ENCODE measurements at regions not wholly inside any gene's neighbourhood (a gene's known extent, or its start where the extent isn't known, plus 50 kb on each side); places are given as distances from the start of the nearest gene placed in this dataset.
A peak's percentile ranks its signal among the peaks of the same experiment; 100 is the strongest.

DNA sequence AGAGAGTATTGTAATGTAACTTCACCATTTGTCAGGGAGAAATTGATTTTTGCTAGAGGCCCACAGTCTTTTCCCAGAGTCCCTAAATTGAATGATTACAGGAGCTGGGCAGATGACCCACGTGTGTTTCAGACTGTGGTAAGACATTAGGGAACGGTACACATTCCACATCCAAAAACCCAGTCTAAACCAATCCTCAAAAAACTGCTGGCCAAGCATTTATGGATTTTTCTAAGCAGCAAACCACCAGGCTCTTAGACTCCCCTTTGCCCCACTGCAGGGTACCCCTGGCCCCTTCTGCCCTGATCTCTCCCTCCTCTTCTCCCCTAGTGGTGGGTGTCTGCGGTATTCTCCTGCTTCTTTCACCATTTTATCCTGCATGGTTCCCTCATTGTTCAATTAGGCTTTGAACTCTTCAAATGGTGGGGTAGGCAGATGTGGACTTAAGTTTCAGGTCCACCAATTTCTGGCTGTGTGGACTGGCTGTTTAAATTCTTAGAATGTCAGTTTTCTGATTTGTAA is 135.5 kb upstream of the SORCS3 start:
- DNase-seq, result no peak

DNA sequence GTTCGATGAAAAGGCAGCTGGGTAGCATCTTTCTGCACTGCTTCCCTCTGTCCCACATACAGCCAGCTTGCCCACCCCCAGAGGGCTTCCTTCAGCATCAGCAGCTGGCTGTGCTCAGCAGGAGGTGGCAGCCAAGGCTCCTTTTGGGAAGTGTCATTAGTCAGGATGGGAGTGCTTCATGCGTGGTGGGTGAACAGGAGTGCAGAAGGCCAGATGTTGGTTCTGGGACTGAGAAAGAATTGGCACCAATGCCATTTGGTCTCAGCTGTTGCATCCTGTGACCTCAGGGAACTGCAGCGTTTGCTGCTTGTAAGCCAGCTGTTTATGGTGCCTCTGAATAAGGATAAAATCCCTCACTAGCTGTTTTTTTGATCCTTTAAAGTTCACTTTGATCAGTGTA is 131.1 kb upstream of the SORCS3 start:
- DNase-seq, result peak; percentile 45

DNA sequence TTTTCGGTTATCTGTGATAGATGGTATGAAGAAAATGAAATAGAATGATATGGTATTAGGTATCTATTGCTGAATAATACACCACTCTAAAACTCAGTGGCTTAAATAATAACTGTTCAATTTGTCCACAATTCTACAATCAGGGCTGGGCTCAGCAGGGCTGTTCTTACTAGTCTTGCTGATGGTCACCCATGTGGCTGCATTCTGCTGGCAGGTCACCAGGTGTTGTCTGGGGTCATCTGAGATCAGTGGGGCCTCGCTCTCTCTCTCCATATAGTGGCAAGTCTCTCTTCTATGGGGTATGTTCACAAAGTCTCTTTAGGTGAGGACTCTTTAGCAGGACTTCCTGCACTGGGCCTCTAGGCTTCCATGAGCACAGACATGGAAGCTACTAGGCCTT is 130.4 kb upstream of the SORCS3 start:
- DNase-seq, result no peak

DNA sequence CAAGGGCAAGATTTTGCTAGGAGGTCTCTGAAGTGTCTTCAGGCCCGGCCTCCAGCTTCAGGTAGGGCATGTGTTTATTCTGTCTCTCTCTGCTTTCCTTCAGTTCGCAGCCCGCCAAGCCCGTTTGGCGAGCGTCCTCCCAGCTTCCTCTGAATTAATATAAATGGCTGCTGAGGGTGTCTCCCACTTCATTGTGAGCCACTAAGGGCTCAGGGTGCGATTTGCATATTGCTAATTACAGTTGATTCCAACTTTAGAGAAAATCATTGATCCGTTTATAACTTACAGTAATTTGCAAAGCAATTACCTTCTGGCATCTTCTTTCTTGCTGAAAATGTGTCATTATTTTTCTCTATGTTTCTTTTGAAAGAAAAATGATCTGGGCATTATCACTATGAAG is 128.3 kb upstream of the SORCS3 start:
- DNase-seq, result no peak

DNA sequence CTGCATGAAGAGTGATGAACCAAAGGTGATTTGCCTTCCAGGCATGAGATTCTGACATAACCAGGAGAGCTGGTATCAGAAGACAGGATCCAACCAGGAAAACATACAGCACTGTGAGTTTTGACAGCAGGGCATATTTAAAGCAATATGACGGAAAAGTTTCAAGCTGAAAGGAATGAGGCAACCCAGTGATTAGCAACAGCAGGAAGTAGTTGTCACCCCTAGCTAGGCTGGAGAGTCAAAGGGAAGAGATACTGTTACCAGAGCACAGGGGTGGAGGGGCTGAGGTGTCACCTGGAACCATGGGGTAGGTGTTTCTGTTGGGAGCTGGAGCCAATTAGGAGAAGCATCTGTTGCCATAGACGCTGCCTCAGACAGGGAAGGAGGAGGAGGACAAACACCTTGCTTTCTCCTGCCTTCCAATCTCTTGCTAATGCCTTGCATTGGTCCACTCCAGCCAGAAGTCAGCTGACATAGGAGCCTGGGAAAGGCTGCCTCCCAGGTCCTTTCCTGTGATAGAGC is 125.4 kb upstream of the SORCS3 start:
- DNase-seq, result peak; percentile 92

DNA sequence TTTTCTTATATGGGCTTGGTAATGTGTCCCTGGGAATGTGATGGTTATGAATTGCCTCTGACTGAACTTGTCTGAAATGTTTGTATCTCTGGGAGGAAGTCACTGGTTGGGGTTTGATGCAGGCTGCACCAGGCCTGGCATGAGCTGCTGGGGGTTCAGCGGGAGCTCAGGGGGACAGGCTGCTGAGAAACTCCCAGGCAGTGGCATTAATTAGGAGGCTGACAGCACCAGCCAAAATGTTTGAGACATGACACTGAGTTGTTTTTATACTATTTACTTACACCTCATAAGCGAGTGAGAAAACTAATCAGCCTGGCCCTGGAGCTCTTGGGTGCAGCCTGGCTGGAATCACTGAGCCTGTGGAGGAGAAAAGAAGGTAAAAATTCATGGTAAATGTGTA is 124.1 kb upstream of the SORCS3 start:
- no peak for DNase-seq

DNA sequence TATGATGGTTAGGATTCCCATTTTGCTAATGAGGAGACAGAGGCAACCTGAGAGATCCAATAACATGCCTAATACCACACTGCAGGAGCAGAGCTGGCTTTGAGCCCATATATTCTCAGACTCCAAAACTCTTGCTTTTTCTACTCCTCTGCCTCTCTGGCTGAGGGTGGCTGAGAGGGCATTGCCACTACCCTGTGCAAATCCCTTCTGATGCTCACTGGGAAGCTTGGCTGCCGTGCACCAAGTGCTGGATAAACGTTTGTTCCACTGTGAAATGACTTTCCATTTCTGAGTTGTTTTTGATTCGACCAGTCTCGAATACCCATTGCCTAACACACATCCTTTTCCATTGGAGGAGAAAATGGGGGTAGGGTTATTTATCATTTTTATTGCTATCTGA is 123.1 kb upstream of the SORCS3 start:
- DNase-seq, result peak; percentile 6

DNA sequence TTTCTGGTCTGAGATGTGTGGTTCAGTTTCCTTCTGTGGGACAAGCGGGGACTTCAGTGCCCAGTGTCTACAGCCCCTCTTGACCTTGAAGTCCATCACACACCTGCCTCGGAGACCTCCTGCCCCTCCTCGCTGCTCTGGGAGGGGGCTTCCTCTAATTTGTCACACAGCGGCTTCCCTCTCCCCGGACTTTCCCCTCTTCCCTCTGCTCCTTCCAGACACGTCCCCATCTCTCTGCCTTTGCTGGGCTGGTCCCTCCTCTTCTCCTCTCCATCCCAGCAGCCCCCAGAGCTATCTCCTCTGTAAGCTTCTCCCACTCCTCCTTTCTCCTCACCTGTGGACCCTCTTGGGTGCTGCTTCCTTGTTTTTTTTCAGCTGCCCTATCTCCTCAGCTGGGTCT is 122.2 kb upstream of the SORCS3 start:
- DNase-seq, result no peak

DNA sequence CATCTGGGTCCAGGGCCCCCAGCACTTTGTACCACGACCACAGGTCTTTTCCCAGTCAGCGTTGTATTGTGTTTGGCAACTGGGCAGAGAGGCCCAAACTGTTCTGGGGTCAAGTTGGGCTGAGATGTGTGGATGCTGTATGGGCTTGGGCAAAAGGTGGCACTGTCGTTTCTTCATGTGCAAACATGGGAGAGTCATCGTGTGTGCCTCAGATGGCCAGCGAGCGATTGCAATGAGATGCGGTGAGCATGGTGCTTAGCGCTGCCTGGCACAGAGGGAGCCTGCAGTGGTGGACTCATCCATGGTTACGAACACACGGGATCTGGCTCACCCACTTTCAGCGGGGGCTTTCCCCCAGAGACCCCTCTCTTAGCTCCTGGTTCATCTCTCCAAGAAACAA is 120.4 kb upstream of the SORCS3 start:
- DNase-seq, result no peak

DNA sequence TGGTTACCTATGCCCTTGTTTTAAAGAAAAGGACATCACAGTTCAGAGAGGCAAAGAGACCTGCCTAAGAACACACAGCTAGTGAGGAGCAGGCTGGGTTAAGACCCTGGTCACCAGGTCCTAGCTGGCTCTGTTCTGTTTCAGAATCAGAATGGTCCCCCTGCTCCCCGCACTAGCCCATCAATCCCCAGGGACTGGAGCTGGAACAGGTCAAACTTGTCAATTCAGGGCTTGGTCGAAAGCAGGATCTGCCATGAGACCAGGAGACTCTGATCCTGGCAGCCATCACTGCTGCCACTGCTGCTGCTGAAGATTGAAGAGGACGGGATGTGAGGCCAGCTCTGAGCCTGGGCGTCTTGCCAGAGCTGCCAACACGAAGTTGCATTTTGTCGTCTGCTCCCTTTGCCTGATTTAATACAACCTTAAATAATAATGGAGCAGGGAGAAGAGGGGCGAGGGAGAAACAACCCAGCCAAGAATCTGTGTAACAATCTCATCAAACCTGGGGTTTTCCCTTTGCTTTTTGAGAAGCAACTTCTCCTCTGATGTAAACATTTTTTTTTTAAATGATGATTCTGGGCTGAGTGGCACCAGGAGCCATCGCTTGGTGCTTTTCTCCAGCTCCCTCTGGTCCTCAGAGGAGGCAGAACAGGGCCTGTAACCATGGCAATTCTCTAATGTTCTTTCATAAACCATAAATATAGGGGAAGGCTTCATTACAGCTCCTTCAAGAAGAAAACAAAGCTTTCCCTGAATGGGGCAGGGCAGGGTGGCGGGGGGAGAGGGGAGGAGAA is 119.0 kb upstream of the SORCS3 start:
- peak; percentile 47 for DNase-seq

DNA sequence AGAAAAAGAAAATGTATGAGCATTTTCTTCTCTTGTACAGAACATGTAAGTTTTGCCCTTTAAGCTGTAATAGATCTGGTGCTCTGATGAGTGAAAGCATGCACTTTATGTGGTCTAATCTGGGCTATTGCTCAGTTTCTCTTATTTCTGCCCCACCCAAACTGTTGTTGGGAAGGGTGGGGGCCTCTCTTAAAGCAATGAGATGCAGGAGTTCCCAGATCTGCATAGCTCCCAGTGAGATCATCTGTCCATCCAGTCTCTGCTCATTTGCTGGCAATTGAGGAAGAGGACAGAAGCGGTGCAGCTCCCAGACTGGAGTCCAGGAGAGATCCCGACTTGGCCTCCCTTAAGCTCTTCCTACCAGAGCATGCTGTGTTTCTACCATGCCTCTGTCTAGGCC is 114.9 kb upstream of the SORCS3 start:
- DNase-seq, result no peak

DNA sequence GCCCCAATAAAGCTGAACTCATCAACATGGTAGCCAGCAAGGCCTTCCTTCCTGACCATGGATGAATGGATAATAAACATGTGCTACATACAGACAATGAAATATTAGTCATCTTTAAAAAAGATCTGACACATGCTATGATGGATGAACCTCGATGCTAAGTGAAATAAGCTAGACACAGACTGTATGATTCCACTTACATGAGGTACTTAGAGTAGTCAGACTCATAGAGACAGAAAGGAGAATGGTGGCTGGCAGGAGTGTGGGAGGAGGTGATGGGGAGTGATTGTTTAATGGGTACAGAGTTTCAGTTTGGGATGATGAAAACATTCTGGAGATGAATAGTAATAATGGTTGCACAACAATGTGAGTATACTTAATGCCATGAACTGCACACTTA is 114.1 kb upstream of the SORCS3 start:
- no peak for DNase-seq

DNA sequence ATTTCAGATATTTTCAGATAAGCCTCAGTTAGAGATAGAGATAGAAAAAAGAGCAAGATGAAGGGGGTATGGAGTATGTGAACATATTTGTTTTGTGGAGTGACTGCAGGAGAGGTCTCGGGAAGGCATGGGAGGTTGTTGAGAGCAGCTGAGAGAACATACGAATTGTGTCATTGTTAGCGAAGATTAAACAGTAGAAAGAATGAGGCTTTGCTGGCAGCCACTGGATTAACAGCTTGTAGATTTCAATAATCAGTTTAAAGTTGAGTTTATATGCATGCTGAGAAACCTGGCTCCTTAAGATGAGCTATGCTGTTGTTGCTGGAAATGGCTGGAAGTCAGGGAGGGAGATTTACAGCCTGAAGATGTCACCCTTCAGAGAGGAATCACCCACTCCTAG is 100.9 kb upstream of the SORCS3 start:
- DNase-seq, result no peak

DNA sequence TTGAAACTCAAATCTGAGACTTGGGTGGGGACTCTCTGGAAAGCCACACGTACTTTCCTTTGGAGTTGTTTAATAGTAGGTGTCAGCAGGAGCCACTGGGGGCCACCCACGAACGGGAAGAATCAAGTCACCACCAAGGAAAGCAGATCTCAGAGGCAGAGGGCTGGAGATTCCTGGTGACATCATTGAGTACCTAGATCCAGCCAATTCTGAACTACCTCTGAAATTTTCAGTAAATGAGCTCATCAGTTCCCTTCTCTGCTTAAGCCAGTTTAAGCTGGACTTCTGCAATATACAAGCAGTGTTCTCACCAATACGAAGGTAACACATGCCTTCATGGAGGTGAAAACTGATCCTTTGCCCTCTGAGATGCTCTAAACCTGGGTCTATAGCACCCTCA is 99.3 kb upstream of the SORCS3 start:
- DNase-seq, result no peak

DNA sequence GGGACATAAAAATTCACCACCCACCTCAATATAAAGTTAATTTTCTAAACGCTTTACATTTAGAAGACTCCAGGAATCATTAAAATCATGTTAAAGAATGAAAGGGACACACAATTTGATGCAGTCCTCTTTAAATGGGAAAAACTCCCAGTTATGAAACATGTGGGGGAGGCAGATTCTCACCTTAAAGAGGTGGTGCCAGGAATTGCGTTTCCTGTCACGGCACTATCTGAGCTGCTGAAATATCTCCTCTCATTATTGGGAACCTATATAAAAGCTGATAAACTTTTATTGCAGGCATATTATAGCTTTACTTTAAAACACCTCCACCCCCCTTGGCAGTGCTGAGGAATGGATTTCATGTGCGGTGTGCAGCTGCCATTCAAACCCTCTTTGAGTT is 94.8 kb upstream of the SORCS3 start:
- DNase-seq, result no peak

DNA sequence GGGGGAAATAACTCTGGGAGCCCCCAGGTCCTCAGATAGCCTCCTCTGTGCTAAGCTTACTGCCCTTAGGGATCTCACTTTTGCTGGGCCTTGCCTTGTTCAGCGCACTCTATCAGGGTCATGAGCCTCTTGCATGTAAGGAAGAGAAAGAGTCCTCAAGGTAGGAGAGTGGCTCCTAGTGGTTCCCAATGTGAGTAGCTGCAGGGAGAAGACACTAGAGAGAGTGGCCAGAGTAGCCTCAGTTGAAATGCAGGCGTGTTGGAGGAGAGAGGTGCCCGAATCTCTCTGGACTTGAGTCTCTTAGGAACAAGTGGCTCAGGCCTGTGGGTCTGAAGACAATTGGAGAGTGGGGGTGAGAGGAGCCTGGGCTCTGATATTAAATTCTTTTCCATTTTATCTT is 94.3 kb upstream of the SORCS3 start:
- peak; percentile 33 for DNase-seq

DNA sequence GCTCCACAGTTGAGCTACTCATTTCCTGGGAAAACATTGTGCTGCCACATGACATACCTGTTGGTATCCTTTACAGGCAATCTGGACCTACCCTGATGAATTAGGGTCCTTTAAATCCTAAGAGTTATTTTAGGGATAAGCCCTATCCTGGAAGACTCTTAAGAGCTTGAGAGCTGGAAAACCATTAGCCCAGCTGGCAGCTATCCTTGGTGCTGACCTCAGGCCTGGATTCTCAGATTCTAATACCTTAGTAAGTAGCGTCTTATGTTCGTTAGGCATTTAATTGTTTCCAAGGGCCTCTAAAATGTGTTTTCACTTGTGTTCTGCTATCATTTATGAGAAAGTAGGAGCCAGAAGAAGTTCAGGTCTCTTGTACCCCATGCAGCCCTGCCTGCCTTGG is 93.0 kb upstream of the SORCS3 start:
- no peak for DNase-seq

DNA sequence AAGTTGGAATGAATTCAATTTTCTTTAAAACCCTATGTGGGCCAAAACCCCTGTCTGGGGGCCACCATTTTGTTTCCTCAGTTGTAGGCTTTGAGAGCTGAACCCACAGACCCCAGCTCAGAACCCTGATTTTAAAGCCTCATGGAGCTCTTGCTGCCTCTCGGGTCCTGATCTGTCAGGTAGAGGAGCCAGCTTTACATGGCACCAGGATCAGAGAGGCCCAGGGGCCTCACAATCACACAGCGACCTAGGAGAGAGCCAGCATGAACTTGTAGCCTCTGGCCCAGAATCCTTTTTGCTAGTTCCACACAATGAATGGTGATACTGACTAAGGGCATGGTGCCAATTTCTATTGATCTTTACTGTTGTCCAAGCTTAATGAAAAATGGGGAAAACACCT is 84.3 kb upstream of the SORCS3 start:
- no peak for DNase-seq

DNA sequence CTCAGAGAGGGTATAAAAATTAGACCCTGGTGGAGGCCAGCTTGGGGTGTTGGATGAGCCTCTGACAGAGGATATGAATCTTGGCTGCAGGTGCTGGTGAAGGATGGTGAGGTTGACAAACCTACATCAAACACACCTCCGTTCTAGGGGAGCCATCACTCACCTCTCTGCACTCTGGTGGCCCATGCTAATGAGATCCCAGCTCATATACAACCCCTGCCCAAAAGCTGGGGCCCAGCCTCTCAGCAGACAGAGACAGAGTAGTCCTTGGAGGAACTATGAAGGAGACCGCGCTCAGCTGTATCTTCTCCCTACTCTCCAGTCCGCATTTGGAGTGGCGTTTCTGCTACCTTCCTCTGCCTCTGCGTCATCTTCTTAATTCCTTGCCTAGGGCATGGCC is 83.1 kb upstream of the SORCS3 start:
- no peak for DNase-seq

DNA sequence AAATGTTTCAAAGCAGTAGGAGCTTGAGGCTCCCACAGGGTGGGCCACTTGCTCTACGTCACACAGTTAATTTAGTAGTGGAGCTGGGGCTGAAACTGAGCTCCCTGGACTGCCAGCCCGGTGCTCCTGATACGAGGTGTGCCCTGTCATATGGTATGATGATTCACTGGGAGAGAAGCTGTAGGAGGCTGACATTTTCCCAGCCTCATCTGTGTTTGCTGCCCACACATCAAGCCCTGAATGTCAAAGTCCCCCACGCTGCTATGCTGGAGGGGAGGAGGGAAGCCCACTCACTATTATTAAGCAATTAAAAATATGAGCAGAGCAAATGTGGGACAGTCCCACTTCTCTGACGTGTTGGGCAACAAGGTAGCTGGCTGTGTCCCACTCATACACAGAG is 81.2 kb upstream of the SORCS3 start:
- DNase-seq, result no peak

DNA sequence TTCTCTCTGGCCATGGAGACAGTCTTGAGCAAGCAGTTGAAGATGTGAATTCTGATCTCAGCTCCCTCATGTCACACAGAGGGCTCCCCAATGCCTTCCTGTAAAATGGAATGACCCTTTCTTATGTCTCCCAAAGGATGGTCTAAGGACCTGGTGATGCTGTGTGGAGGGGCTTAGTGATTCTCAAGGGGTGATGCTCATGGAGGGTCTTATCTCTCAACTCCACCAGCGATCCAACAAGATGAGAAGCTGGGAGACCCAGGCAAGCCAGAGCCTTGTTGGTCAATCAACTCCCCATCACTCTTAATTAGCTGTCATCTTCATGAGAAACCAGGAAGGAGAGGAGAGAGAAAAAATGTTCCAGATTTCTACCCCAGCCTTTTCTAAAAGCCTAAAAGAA is 78.0 kb upstream of the SORCS3 start:
- no peak for DNase-seq

DNA sequence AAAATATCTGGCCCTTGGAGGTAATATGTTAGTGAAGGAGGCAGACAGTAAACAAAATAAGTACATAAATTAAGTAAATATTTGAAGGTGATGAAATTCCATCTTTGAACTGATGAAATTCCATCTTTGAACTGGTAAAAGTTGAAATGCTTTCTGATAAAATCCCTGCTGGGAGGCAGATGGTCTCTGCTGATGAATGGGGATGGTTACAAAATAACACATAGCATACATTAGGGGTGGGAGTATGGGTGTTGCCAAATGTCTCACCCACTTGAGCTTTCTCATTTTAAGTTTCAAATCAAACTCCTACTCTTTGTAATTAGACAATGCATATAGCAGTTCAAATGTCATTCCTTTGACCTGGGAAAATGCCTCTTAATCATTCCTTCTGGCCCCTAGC is 77.5 kb upstream of the SORCS3 start:
- peak; percentile 11 for DNase-seq

DNA sequence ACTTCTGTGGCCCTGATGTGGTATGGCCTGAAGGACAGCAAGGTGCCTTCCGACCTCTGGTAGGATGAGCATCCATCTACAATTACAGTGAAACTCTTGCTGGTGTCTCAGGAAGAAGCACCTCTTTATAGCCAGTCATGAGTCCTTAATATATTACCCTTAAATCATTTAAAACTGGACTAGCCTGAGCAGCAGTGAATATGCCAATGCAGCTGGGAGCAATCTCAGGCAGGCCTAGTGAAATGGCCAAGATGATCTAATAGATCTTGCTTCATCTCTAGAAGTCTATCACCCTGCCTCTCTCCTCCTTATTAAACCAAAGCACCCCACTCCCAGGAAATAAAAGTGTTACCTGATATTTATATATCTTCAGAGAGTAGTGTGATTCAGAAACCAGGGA is 66.7 kb upstream of the SORCS3 start:
- no peak for DNase-seq

DNA sequence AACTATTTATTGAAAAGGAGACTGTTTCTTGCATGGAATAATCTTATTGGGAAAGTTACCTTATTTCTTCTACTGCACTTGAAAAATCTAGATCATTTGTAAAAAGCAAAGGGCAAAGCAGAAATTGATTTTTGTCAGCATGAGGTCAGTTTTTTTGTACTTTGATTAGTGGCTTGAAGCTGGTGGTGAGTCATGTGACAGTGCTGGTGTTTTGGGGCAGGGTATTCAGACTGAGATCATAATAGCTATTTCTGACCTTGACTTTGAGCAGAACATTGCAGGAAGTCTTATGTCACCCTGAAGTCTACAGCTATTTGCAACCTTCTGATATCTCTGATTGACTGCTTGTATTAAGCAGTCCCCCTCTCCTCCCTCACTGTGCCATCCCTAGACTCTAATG is 66.3 kb upstream of the SORCS3 start:
- no peak for DNase-seq

DNA sequence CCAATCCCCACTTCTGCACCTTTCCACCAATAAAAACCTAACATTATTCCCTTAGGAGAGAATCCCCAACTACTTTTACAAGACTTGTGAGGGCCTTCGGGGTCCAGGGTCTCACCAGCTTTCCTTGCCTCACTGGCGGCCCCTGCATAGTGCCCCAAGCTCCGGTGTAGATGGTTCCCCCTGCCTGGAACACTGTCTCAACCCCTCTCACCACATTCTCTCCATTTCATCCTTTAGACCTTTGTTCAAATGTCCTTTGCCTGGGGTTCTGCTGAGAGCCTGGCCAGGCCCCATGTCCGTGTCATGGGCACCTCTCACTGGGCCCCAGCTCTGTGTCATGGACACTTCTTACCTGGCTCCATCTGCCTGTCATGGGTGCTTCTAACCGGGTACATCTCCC is 64.5 kb upstream of the SORCS3 start:
- DNase-seq, result no peak
